Mammary epithelial cell (primary cell): ENCODE measurements at regions not wholly inside any gene's neighbourhood (a gene's known extent, or its start where the extent isn't known, plus 50 kb on each side); places are given as distances from the start of the nearest gene placed in this dataset.

Experiments
- EZH2 ChIP-seq: IDR thresholded peaks from 2 replicates; pipeline ENCODE4 v1.6.1; 2012; ENCODE audit warnings: low read length, inconsistent platforms, borderline replicate concordance
- TF ChIP-seq, protein P1 (sequence below), 2 donors: IDR thresholded peaks in 1 of 2; conservative IDR thresholded peaks in 1 of 2; 2 replicates each; pipeline ENCODE4 v1.5.1; 2011 to 2012; ENCODE audit warnings: inconsistent platforms in 2 of 2, low read length in 2 of 2, mild to moderate bottlenecking in 2 of 2, control low read depth in 1 of 2, low read depth in 1 of 2; ENCODE audit not compliant: insufficient read depth in 1 of 2; ENCODE audit errors: extremely low read depth in 1 of 2

DNA sequence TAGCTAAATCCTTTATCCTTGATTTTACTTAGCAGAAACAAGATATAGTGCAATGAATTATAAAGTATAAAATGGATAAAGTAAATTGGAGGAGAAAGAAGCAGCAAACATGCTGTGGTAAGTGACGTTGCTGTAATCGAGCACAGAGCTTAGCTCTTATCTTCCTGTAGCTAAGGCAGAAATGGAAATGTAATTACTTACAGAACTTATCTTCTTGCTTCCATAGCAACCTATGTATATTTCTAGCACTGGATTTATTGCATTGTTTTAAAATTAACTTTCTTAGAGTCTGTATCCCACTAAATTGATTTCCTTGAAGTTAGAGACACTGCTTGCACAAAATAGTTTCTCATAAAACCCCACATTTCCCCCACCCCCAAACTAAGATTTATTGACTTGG is 130.6 kb upstream of the MC4R start:
- TF ChIP-seq, protein P1, sequence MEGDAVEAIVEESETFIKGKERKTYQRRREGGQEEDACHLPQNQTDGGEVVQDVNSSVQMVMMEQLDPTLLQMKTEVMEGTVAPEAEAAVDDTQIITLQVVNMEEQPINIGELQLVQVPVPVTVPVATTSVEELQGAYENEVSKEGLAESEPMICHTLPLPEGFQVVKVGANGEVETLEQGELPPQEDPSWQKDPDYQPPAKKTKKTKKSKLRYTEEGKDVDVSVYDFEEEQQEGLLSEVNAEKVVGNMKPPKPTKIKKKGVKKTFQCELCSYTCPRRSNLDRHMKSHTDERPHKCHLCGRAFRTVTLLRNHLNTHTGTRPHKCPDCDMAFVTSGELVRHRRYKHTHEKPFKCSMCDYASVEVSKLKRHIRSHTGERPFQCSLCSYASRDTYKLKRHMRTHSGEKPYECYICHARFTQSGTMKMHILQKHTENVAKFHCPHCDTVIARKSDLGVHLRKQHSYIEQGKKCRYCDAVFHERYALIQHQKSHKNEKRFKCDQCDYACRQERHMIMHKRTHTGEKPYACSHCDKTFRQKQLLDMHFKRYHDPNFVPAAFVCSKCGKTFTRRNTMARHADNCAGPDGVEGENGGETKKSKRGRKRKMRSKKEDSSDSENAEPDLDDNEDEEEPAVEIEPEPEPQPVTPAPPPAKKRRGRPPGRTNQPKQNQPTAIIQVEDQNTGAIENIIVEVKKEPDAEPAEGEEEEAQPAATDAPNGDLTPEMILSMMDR (conservative IDR thresholded peaks at IDR 0.05 in 1 of 2, IDR thresholded peaks at IDR 0.05 in 1 of 2; ENCODE audit: extremely low read depth in 1 of 2, insufficient read depth in 1 of 2, low read depth in 1 of 2, low read length in 2 of 2), result no peak
- TF ChIP-seq EZH2, result no peak
